Stimulated activated CD4-positive, alpha-beta T cell treated with anti-CD3 and anti-CD28 coated beads, Interleukin-1b, Interleukin-23, amount 100 ng/mL, for 24 hours (primary cell): ENCODE measurements at regions not wholly inside any gene's neighbourhood (a gene's known extent, or its start where the extent isn't known, plus 50 kb on each side); places are given as distances from the start of the nearest gene placed in this dataset.
"Not testable (repeated sequence)": the region's sequence is repeated elsewhere in the genome, so short reads cannot be mapped to it uniquely, and the experiment has no call there.

Experiments used
- DNase-seq, 4 experiments: peaks; one replicate each; pipeline ENCODE4 v3.0.0-alpha.2; 2020; ENCODE audit warnings: low read depth in 4 of 4, low spot score in 1 of 4

DNA sequence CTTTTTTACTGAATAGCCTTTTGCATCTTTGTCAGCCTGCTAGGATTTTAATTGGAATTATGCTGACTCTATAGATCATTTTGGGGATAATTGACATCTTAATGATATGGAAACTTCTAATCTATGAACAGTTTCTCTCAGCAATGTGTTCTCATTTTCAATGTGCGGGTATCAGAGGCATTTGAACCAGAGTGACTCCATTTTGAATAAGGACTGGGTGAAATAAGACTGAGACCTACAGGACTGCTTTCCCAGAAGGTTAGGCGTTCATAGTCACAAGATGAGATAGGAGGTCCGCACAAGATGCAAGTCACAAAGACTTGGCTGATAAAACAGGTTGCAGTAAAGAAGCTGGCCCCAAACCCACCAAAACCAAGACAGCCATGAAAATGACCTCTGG is 140.5 kb downstream of the IGLL1 start:
- DNase-seq, result not testable (repeated sequence)

DNA sequence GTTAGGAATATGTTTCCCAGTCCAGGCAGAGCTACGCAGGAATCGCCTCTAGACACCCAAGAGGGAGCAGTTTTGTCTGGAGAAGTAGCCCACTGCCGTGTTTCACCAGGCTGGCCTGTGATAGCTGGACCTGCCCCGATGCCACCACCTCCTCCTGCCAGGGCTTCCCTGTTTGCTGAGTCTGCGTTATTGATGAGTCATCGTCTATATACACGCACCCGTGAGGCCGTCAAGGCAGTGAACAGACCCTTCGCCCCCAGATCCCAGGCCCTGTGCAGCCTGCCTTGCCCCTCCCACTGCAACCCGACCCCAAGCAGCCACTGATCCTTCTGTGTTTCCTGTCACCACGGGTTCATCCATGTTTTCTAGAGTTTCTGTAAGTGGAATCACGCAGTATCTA is 141.9 kb downstream of the IGLL1 start:
- DNase-seq, result no peak

DNA sequence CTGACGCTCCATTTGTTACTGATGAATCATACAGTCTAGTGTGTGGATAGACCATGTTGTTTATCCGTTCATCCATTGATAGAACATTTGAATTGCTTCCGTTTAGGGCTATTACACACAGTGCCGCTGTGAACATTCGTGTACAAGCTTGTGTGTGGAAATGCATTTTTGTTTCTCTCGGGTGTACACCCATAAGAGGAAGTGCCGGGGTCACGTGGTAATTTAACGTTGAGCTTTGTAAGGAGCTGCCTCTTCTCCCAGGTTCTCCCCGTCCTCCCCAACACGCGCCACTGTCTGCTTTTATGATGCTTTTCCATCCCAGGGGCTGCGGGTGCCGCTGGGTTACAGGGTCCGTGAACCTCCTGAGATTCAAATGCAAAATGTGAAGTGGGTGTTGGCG is 142.3 kb downstream of the IGLL1 start:
- no peak for DNase-seq

- DNase-seq, result not testable (repeated sequence)
Observed at GRCh38 chr22:23437107-23437395, 143.0 kb downstream of the IGLL1 start.

DNA sequence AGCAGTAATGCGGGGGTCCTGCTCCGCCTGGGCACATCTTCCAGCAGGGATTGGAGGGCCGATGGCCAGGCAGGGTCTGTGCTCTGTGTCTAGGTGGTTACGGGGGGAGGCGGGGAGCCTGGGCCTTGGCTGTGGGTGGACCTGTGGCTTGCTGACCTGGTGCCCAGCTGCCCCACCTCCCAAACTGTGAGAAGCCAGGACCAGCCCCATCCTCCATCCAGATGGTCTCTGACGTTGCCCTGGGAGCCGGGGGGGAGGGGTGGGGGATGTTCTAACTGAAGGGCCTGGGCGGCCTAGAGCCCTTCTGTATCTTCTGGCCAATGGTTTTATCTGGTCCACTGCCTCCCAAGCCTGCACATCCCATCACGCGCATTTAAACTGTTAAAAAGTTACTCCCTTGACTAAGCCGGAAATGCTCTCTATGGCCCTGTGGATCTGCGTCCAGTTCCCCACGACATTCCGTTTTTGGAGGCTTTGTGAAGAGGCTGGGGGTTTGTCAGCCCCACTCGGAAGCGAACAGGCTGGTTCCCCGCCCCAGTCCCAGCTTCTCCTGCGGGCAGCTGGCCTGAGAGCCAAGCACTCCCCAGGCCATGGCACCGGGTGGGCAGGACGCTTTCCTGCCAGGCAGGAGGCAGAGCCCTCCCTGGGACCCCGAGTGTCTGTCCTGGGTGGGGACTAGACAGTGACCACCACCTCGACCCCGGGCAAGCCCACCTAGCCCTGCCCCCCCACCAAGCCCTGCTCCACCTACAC is 143.6 kb downstream of the IGLL1 start:
- DNase-seq, result not testable (repeated sequence)

- not testable (repeated sequence) for DNase-seq
Observed at GRCh38 chr22:23435186-23435585, 144.9 kb downstream of the IGLL1 start.

GRCh38 chr22:23434198-23434830 is 145.8 kb downstream of the IGLL1 start:
- not testable (repeated sequence) for DNase-seq

DNA sequence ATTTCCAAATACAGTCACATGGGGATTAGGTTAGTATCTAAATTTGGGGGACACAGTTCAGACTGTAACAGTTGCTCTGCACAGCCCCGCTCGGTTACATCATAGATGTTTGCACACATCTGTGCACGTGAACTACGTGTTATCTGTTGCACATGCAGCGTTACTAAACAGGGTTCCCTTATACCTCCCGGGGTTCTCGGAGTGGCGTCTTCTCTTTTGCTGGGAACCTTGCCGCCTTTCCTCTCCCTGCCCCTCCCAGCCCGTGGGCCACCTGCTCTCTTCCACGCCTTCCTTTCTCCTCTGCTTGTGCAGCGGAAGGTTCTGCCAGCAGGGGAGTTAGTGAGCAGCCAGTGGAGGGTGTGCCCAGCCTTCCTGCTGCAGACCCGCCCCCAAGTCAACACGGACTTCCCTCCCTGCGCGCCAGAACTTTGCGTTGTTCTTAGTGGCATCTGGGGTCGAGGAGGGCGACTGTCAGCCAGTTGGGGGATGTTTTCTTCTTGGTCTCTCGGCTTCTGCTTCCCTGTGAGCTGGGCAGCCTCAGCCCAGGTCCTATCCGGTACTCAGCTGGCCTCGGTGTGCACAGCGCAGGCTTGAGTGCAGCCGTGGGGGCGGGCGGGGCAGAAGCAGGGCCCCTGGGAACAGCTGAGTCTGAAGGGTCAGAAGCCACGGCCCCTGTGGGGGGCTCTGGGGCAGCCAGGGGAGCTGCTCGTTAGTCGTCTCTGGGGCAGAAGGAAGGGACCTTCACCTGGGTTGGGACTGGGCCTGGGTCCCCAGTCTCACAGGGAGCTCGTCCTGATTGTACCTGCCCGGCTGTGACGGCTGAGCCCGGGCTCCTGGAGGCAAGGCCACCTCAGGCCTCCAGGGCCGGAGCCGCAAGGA is 146.7 kb downstream of the IGLL1 start:
- DNase-seq, result peak; percentile 3 to 14 (median 7)

- DNase-seq, result not testable (repeated sequence)
Observed at GRCh38 chr22:23432719-23433118, 147.4 kb downstream of the IGLL1 start.

GRCh38 chr22:23431337-23432072 is 148.6 kb downstream of the IGLL1 start:
- DNase-seq, result no peak

GRCh38 chr22:23424551-23425068 is 155.5 kb downstream of the IGLL1 start:
- DNase-seq, result not testable (repeated sequence)

DNA sequence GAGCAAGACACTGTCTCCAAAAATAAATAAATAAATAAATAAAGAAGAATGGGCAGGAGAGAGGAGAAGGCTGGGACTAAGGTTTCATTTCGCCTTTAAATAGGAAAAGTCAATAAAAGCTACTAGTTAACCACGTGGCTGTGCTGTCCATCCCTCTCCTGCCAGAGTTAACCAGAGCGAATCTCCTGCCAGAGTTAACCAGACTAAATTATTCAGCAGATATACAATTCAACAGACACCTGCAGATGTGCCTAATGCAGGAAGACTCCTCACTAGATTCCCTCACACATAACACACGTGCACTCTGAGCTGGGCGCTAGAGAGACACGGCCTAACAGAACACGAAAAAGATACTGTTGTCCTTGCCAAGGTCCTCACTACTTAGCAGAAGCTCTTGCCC is 156.1 kb downstream of the IGLL1 start:
- DNase-seq, result no peak

DNA sequence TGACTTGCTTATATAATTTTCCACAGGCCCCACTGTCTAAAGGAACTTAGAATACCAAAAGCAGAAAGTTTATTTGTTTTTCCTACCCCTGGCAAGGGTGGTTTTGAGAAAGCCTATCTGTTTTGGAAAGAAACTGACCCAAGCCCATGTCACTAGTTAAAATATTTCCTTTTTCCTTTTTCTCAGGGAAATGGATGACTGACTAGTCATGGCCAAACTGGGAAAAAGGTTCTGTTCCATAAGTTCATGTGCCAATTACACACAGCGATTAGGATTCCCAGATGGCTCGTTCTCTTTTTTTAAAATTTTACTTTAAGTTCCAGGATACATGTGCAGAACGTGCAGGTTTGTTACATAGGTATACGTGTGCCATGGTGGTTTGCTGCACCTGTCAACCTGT is 157.8 kb downstream of the IGLL1 start:
- not testable (repeated sequence) for DNase-seq

GRCh38 chr22:23421300-23421699 is 158.8 kb downstream of the IGLL1 start:
- DNase-seq, result not testable (repeated sequence)

DNA sequence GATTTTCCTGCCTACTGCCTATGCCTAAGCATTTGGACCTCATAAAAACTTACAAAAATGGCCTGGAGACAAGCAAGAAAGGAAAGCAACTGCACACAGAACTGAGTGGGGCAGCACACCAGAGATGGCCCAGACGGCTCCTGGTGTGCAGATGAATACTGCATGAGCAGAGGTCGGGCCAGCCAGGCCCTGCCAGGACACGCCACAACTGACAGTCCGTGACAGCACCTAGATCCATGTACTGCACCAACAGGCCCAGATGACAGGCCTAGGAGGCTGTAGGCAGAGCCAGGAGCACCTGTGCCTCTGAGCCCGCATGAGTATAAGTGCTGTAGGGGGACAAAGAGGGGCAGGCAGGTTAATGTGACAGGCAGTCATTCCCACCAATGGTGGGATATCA is 160.2 kb downstream of the IGLL1 start:
- DNase-seq, result no peak

DNA sequence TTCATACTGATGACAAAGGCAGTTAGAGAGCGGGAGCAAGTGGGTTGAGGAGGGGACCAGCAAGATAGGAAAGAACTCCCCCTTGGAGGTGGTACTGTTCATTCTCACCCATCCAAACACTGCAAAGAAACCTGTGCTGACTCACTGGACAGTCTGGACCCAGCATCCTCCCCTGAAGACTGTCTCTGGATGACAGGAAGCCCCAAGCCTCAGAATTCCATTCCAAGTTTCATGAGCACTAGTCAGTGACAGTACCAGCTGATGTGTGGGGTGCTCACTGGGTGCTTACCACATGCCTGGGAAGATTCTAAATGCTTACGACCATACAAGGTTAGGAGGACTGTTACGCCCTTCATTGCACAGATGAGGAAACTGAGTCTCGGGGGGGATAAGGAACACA is 160.9 kb downstream of the IGLL1 start:
- DNase-seq, result no peak

GRCh38 chr22:23418159-23418788 is 161.8 kb downstream of the IGLL1 start:
- no peak for DNase-seq

DNA sequence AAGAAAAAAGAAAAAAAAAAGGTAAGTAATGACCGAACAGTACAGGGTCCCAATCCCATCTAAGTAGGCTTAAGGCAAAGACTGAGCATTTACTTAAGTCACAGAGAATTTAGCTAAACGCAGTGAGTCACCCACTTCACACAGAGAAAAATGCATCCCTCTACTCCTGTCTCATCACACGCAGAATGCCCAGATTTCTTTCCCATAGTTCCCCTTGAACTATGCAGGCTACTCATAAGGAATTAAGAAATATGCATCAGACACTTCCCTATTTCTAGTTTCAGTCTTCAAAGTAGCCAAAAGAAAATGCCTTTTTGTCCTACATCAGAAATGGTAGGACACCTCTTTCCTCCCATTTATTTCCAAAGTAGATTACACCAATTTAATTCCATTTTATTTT is 162.8 kb downstream of the IGLL1 start:
- not testable (repeated sequence) for DNase-seq

DNA sequence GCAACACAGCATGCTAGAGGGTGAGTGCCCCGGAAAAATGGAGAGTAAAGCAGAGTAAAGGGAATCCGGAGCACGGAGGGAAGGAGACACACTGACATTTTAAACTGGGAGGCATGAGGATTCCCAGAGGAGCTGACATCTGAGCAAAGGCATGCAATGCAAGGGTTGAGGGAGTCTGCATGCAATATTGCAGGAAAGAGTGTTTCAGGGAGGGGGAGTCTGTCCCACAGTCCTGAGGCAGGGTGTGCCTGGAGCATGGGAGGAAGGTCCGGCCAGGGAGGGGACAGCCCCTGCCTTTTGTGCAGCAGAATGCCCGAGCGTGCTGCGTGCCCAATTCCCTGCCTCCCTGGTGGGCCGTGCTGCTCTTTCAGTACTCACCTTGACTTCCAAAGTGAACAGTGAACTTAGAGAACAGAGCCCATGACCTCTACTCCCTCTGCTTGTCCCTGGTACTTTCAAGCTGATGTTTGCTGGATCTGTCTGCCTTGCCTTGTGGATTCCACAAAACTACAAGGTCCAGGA is 163.9 kb downstream of the IGLL1 start:
- DNase-seq, result not testable (repeated sequence)

GRCh38 chr22:23415490-23415851 is 164.6 kb downstream of the IGLL1 start:
- no peak for DNase-seq
